NCI-H128 (cell line): ENCODE measurements at regions not wholly inside any gene's neighbourhood (a gene's known extent, or its start where the extent isn't known, plus 50 kb on each side); places are given as distances from the start of the nearest gene placed in this dataset.

ENCODE experiments used
- DNase-seq: peaks from one replicate; lab custom pipeline; 2025; ENCODE audit not compliant: unreplicated experiment; lab: John Stamatoyannopoulos, UW

GRCh38 chr11:98565311-98565710 is 455.4 kb upstream of the CNTN5 start:
- no peak for DNase-seq

DNA sequence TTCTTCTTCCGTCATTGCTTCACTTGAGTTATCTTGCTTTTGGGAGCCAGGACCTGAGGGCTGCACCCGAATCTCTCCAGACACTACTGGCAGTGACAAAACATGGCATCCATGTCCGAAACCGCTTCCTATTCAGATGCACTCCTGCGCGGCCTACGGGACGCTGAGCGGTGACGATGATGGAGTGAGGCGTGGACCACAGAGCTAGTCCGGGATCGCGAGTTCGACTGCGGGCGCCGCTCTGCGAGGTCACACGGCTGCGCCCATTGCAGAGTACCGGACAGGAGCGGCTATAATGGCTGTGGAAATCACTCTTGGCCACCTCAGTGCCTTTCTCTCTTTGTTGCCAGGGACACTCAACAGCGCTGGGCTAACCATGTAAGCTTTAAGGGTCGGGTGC is 453.8 kb upstream of the CNTN5 start:
- no peak for DNase-seq

- DNase-seq: no peak
Measured at GRCh38 chr11:98568013-98568412, 452.7 kb upstream of the CNTN5 start.

DNA sequence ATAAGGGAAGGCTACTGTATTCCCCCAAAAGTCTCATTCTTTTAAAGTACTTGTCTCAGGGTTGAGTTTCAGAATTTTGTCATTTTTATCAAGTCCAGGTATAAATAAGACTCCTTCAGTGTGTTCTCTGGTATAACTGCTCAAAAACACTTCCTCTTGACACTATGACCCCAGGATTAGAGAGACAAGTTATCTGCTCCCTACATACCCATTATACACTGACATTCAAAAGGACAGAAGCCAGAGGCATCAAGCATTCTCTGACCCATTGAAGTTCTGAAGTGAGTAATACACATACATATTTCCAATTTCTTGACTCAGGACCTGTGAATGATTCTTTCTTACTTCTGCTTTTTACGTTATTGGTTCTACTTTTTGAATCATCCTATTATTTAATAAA is 447.8 kb upstream of the CNTN5 start:
- no peak for DNase-seq

- DNase-seq: no peak
Measured at GRCh38 chr11:98587884-98588283, 432.9 kb upstream of the CNTN5 start.

GRCh38 chr11:98589967-98590366 is 430.8 kb upstream of the CNTN5 start:
- no peak for DNase-seq

GRCh38 chr11:98600103-98600502 is 420.6 kb upstream of the CNTN5 start:
- no peak for DNase-seq

GRCh38 chr11:98600786-98601773 is 419.7 kb upstream of the CNTN5 start:
- no peak for DNase-seq

DNA sequence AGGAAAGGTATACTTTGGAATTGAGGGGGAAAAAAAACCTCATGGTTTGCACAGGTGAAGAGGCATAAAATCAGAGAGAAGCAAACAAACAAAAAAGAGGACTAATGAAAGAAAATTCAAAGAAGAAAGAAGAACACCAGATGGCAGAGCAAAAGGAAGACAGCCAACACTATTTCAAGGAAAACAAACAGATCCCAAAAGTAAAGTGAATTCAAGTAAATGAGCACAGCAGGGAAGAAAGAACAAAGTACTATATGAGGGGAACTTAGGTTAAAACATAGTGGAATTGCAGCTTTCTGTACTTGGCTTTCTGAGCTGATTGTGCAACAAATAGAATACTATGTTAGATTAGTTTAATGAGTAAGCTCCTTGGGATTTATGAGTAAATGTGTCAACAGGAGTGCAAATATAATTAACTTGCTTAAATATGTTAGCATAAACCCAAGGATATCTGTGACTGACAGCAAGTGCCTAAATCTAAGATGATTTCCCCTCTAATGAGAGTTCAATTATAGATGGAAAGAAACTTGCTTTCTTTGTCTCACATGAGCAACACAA is 404.6 kb upstream of the CNTN5 start:
- DNase-seq: no peak

DNA sequence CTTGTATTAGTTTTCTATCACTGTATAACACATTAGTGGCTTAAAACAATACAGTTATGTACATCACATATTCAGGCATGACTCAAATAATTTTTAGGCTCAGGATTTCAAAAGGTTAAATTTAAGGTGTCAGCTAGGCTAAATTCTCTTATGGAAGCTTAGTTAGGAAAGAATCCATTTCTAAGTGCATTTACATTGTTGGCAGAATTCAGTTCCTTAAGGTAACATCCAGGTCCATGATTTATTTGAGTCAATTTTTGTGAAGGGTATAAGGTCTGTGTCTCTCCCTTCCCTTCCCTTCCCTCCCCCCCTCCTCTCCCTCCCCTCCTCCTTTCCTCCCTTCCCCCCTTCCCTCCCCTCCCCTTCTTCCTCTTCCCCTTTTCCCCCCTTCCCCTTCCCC is 399.0 kb upstream of the CNTN5 start:
- DNase-seq: no peak

- no peak for DNase-seq
Measured at GRCh38 chr11:98625526-98625925, 395.2 kb upstream of the CNTN5 start.

GRCh38 chr11:98630736-98631135 is 390.0 kb upstream of the CNTN5 start:
- no peak for DNase-seq

DNA sequence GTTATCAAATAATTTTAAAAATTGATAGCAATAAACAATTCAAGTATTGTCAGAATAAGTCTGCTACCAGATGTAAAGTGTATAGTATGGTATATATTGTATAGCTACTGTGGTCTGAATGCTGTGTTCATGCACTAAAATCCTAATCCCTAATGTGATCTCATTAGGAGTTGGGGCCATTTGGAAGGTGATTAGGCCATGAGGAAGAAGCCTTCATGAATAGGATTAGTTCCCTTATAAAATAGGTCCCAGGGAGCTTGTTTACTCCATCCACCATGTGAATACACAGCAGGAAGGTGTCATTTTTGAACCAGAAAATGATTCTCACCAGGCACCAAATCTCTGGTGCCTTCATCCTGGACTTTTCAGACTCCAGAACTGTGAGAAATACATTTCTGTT is 363.0 kb upstream of the CNTN5 start:
- no peak for DNase-seq

GRCh38 chr11:98659431-98659830 is 361.3 kb upstream of the CNTN5 start:
- no peak for DNase-seq

- no peak for DNase-seq
Measured at GRCh38 chr11:98674390-98674789, 346.4 kb upstream of the CNTN5 start.

DNA sequence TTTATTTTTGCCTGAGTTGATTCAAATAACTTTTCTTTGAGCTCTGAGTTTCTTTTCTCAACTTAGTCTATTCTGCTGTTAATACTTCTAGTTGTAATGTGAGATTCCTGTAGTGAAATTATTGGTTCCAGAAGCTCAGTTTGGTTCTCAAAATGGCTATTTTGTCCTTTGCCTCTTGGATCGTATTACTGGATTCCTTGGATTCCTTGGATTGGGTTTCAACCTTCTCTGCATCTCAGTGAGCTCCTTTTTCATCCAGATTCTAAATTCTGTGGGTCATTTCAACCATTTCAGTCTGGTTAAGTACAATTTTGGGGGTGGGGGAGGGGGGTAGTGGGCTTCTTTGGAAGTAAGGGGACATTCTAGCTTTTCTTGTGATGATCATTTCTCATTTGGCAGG is 341.1 kb upstream of the CNTN5 start:
- no peak for DNase-seq

DNA sequence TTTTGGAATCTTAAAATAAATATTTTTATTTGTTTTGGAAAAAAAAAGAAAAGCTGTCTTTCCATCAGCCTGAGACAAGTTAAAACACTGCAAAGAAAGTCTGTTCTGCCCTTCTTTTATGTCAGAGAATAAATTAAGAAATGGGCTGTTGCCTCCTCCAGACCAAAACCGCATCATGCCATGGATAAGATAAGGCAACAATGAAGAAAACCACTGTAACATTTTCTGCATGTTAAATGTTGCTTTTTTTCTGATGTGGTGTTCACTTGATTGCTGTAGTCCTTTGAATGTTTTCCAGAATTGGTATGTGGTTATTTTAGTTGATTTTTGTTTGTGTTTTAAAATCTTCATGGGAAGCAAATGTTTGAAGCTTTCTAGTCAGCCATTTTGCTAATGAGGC is 319.2 kb upstream of the CNTN5 start:
- DNase-seq: no peak

DNA sequence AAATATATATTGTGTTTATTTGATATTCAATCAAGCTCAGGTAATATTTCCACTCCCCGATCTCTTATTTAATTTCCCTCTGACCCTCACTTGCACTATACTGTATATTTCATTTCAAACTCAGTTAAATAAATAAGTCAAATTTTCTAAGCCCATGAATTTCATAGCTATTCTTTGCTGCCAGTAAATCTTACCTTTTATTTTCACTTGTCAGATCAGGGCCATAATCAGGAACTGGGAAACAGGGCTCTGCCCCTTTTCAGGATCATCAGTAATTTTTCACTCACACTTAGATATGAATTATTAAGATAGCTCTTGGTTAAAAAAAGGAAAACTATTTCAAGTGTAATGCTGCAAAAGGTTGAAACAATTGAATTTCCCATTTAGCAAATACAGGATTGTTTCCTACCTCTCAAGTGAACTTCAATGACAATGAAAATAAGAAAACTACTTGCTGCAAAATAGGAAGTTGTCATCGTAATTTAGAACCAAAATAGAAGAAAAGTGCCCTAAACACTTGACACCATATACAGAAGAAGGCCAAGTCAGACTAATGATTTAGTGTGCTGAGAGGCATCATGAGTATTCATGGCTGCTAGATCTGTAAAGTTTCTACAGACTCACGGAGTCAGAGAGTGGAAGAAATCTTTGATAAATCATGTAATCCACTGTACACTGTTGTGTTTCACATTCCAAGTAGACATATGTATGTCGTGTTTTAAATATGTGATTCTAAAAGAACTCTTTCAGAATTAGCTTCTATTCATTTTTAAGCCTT is 316.8 kb upstream of the CNTN5 start:
- no peak for DNase-seq

DNA sequence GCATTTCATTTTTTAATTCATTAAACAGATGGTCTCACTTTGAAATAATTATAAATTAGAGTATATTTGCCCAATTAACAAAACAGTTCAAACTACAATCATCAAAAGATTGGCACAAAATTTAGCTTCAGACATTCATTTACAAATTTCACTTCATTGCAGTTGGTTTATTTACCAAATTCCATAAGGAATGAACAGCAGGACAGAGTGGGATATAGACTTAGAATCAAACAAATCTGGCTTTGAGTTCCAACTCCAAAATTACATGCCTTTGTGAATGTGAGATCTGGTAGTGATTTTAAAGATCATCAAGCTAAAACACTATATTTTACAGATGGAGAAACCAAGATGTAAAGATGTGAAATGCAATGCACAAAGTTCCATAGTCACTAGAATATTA is 310.7 kb upstream of the CNTN5 start:
- no peak for DNase-seq

DNA sequence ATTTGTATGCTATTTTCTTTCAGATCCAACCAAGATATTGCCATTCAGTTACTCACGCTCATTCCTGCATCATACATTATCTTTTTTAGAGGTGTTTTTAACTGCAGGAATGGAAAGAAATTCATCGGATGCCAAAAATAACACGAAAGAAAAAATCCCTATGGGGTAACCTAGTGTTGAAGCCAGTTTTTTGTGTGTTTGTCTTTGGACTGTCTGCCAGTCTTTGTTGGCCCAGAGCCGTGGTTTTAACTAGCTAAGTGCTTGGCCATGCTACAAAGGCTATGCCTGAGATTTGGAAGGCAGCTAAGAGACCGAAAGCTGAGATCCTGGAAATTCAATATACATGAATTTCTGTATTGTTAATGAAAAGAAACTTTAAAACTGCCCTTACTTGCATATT is 309.8 kb upstream of the CNTN5 start:
- DNase-seq: no peak

GRCh38 chr11:98720951-98721350 is 299.8 kb upstream of the CNTN5 start:
- DNase-seq: no peak

DNA sequence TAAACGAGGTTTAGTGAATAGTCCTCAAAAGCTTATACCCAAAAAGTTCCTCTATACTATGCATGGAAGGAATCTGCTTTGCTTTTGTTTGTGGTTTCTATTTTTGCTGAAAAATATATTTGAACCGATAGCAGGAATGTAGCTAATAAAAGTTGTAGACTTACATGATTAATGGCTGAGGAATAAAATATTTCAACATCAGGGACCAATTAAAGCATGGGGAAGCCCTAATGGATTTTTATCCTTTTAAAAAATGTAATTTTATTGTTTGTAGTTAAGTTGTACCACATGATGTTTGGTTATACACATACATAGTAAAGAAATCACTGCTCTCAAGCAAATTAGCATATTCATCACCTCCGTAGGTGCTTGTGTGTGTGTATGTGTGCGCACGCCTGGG is 295.3 kb upstream of the CNTN5 start:
- DNase-seq: no peak
